Stimulated activated CD4-positive, alpha-beta T cell treated with anti-CD3 and anti-CD28 coated beads, TNF-alpha, amount 100 ng/mL, for 4 hours (primary cell): ENCODE measurements at regions not wholly inside any gene's neighbourhood (a gene's known extent, or its start where the extent isn't known, plus 50 kb on each side); places are given as distances from the start of the nearest gene placed in this dataset.

Experiments used
- DNase-seq, 3 experiments: peaks; one replicate each; pipeline ENCODE4 v3.0.0-alpha.2; 2020; ENCODE audit warnings: low read depth in 3 of 3

DNA sequence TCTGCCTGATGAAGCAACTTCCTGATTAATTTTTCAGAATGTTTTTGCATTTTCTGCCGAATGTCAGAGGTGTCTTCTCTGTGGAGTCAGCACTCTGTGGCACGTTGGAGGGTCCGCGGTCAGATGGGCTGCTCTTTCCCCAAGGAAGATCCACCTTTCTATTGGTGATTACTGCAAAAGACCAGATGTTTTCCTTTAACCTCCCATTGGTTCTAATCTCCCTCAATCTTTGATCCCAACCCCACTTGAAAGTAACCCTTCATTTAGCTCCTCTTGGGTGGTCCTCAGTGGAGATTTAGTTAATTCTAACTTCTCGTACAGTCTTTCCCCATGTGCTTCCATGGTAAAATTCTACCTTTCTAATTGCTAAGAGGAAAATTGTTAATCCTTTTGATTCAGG lies 397.7 kb upstream of the DDHD1 start:
- DNase-seq: no peak

DNA sequence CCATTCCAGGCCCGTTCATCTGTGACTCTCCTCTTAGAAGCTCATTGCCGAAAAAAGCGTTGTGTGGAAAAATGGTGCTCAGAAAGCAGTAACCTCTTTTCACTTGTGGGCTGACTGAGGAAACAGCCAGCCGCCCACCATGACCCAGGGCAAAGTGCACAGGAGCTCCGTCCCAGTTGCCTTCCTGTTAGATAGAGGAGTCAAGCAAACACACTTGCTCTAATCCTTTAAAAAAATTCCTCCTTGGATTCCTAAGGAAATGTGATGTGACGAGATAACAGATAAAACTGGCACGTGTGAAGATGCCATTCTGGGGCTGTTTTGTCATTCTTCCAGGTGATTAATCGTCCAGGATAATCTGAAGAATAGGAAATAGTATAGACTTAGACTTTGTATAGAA lies 396.8 kb upstream of the DDHD1 start:
- no peak for DNase-seq

DNA sequence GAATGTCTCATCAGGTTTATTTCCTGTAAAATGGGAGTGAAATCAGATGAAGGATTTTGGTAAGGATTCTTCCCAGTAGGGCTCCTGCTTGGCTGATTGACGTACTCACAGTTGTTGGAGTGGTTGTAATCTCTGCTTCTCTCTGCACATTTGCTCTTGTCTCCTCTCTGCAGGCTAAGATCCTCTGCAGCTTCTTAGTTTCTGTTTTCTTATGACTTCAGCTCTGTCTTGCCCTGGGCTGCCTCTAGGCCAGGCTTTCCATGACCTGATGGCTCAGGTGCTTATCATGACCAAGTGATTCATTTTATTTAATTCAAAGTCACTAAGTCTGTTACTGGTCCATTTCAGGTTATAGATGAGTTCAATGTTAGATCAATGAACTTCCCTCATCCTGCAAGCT lies 394.5 kb upstream of the DDHD1 start:
- DNase-seq: no peak

DNA sequence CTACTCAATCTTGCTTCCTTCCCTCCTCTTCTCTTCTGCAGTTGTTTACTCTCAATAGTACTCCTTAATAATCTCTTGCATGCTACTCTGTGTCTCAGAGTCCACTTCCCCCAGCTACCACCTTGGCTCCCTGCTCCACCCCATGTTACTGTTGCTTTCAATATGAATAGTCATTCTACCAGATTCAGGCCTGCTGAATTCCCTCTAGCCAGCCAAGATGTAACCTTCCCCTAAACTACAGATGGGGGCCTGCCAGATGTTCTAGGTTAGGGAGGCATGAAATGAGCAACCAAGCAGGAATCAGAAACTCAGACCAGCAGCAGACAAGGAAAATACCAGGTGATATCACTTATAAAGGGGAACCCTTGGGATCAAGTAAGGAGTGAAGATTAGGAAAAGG lies 392.1 kb upstream of the DDHD1 start:
- no peak for DNase-seq

DNA sequence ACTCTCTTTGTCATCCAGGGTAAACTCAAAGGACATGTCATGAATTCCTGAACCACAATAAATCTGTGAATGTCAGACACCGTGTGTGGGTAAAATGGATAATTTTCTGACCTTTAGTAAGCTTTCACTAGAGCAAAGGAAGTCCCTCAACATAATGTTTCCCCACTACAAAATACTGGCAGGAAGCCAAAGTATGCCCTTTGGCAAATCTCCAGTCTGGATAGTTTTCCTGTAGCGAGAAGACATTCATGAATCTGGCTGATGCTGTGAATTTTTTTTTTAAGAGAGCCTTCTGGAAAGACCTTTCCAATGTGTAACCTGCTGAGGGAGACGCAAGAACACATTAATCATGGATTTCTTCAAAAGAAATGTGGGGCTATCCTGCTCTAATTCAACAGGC lies 389.6 kb upstream of the DDHD1 start:
- DNase-seq: no peak

DNA sequence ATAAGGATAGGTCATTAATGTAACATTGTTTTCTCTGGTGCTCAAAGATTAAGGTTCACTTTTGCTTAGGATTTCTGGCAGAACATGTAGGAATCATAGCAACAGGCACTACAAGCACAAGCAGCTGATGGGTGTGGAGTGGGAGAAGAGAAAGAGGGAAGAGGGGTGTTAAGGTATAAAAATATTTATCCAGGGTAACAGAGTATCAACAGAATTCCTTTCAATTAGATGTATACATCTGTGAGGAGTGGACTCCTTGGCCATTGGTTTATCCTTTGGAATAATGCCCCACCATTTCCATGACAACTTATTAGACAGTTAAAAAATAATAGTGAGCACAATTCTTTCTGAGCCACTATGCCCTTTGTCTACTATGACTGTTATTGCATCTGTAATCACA lies 388.3 kb upstream of the DDHD1 start:
- DNase-seq: no peak

DNA sequence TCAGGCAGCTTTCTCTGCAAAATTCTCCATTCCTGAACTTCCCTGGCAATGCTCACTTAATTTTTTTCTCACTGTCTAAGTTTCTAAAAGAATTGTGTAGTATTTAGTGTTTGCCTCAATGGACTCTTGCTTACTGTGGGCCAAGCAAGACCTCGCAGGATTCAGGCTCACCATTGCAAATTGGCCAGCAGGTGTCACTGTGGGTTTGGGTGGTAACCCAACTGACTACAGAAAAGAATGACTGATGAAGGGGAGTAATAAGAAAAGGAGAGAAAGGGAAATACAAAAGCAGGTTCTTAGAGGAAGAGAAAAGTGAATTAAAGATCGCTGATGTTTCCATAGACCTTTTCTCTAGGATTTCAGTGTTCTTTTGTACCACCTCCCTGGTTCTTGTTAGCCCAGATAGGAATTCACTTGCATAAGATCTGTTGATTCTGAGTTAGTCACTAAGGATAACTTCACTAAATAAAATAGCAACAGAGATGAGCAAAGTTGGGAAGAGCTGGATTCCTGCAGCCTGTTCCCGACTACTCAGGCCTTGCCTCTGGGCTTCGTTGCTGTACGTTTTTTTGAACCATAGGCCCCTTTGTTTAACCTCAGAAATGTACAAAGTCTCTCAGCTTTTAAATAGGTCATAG lies 386.5 kb upstream of the DDHD1 start:
- no peak for DNase-seq

DNA sequence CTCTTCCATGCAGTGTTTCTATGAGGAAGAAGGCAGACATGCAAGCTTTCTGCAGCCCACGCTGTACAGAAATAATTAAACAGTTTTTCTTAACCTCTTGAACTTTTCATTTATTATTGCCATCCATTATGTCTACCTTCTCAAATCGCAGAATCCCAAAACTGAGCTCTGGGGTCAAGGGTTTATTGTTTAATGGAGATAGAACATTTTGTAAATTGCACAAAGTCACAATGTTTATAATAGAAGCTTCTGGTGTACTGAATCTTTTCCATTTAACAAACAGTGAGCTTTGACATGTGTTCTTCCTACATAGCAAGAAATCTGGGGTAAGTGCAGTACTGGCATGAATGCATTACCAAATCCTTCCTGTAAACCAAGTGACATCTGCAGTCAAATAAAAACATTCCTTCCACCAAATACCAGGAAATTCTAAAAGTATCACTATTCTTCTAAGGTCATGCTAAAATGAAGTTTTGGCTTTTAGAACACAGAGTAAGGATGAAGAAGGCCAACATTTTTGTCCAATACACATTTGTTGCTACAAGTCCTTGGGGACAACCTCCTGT lies 385.3 kb upstream of the DDHD1 start:
- DNase-seq: no peak

DNA sequence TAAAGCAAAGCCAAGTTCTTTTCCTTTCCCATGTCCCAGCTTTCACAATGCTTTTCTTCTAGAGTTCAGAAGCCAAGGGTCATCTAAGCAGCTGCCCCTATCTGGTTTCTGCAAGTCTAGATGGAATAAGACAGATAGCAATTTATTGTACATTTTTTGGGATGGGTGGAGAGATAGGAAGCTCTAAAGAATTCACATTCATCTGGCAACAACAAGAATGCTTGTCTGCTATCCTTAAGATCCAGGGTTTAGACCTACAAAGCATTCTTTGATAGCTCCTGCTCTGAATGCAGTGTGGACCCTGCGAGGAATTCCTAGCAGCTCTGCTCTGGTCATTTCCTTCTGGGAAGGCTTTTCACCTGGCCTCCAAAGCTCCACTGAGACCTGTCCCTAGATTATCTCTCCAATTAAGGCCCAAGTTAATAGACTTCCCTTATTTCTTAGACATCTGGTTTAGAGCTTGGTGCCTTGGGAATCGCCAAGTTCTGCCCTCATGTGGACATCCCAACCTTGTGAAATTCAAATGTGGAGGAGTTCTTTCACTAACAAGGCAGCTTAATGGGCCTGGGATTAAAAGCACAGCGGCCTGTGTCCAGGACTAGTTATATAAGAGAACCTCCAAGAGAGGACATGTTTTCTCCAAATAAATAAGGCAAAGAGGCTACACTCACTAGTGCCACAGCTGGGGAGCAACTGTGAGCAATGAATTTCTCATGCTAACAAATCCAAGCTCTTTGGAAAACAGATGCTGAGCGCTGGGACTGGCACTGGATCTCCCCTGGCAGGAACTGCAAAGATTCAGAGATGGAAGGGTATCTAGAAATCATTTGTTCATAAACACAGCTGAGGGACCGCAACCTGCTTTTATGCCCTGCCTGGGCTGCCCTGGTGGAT lies 384.5 kb upstream of the DDHD1 start:
- DNase-seq: no peak

DNA sequence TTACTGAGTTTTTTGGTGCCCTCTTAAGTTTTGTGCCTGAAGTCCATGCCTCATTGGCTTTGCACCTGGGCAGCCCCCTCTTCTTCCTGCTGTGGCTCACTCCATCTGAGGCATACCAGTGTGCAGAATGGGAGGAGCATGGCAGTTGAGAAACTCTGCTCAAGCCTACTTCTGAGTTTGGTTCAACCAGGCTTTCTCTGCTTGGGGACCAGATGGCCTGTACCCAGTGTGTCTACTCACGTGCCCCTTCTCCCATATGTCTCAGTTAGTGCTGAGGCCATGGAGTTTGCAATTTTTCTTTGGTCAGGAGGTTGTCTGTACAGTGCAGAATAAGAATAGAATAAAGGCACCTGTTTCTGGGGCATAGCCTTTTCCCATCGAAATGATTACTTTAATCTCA lies 383.3 kb upstream of the DDHD1 start:
- no peak for DNase-seq

DNA sequence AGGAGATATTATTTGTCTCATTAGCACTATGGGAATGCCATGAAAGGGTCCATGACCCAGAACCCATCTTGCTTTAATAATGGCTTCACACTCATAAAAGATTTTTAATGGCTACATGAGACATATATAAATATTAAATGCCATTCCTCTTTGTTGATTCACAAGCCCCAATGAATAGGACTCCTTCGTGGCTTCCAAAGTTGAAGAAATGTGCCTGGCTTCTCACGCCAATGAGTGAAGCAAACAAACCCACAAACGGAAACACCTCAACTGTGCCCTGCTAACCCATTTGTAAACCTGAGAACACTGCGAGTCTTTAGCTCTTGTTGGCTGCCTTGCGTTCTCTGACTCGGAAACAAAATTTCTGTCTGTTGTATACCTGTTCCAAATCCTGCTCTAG lies 381.7 kb upstream of the DDHD1 start:
- DNase-seq: no peak

DNA sequence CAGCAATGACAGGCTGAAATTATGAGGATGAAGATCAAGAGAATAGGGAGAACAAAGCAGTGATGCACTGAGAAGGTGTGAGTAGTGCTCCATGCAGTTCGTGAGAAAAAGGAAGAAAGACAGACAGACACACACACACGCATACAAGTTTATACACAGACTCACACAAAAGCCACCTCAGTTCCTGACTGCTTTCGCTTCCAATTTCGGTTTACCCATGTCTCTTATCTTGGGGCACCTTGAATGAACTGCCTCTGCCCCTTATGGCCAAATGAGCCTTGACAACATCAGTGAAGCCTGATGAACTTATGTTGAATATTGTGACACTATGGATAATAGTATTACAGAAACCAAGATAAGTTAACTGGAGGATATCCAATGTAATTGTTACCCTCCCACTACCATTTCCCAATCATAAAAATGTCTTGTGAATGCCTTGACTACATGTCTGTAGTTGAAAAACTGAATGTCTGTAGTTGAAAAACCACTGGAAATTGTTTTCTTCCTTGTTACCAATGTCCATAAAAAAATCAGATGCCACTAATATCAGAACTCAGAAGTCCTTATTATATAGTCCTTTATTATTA lies 380.4 kb upstream of the DDHD1 start:
- DNase-seq: no peak

DNA sequence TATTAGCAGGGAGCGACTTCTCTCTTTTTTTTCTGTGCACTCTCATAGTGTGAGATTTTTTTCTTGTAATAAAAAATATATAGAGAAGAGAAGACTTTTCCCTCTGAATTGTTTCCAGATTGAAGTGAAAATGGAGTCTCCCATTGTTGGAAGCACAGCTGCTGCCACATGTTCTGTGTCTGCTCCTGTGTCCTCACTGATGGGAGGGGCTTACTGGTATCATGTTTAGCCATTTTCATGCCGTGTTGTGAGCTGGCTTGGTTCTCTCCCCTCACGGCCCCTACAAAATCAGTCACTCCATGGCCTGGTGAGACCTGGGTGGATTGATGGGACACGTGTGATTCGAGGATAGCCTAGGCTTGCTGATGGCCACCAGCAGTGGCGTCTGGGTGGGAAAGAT lies 379.7 kb upstream of the DDHD1 start:
- no peak for DNase-seq

DNA sequence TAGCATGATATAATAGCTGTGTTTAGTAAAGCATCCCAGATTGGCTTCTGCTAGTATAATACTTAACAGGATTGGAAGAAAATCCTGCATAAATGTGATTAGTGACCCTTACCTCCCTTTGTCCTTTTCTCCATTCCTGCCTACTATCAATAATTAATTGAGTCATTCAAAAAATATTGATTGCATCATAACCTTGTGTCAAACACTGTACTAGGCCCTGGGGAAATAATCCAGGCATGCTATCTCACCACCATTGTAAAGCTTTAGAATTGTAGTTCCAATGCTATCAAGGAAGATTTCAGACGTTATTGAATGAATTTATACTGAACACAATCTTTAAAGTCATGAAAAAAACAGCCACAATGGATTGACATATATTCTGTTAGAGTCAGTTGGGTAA lies 378.6 kb upstream of the DDHD1 start:
- no peak for DNase-seq

DNA sequence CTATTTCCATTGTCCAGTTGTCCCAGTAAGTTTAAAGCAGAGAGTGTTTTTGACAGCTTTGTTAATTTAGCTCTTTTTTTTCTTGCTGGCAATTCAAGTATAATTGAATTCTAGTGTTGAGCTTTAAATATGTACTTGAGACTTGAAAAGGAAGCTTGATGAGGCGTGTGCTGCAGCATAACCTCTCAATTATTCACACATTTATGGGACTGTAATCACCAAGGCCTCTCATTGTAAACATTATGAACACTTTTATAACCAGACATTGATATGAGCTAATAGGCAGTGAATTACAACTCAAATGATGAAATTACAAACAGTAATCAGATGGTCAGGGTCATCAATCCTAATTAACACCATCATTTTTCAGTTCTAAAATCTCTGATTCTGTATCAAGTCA lies 378.0 kb upstream of the DDHD1 start:
- DNase-seq: no peak

DNA sequence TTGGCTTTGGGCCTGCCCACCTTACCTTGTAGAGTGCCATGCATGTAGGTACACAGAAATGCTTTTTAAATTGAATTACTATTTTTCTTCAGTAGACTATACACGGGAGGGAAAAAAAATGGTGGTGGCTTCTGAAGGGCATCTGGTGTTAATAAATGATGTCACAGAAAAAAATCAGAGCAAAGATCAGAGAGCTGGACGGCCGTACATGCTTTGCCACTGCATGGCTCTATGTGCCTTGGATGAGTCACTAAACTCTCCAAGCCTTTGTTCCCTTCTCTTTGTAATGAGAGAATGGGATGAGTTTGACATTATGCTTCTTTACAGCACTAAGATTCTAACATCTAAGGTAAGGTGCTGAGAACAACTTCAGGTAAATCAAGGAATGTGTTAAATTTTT lies 376.4 kb upstream of the DDHD1 start:
- DNase-seq: no peak

DNA sequence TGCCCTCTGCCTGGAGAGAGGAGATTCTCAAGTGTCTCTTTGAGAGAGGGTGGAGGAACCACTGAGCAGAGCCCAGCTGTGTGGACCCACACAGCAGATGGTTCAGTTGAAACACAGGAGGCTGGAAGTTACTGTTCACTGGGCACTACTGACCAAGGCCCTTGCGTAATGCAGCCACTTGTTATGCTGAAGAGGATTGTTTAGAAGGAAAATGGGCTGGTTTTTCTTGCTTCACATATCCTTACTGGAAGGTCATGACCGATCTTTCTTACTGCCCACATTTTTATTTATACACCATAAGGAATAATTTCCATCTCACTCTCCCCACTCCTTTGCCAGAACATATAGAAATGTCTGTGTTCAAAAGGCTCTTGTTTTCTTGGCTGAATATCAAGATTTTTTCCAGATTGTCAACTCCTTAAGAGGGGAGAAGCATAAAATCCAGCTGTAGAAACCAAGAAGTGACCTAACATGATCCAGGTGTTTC lies 375.1 kb upstream of the DDHD1 start:
- DNase-seq: no peak

DNA sequence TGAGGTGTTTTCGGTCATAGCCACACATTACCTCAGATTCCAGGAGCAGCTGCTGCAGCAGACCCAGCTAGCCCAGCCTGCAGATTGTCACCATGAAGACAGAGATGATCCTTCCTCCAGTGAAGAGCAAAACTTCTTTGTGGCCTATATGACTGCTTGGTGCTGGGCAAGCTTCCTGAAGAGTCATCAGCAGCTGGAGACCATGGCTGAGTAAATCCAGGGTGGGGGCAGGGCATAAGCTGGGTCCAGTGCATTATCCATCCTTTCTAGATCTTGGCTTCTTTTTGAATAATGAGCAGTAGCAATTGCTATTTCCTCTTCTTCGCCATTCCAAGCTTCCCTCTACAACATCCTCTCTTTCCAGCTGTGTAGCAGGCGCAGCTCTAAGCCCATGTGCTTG lies 373.1 kb upstream of the DDHD1 start:
- DNase-seq: no peak

DNA sequence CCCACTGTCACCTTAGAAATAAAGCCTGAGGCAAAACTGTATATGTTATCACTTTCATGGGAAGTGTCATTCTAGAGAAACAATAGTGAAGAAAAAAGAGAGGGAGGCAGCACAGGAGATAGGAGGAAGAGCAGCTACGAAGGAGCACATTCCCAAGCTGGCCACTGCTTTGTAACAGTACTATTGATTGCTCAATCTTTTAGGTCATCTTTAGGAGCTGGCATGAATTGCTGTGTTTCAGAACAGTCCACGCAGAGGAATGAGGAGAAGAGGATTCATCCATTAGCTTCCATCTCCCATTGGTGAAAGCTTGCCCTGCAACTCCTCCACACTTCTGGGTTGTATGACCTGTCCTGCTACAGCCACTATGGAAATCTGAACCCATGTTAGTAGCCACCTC lies 372.5 kb upstream of the DDHD1 start:
- no peak for DNase-seq

DNA sequence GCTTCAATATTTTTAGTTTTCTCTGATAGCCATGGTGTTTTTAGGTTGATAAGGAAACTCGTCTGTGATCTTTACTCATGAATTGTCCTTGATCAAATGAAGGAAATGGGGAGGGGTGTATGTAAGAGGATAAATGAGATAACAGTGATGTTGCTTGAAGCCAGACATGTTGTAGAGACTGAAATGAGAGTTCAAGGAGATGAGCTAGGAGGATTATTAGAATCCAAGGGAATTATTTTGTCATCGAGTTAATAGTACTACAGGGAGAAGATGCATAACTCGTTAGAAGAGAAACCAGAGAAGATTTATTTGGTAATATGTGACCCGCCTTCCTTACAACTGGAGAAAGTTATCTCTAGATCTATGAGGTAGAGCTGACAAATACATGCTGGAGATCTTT lies 371.3 kb upstream of the DDHD1 start:
- DNase-seq: no peak

DNA sequence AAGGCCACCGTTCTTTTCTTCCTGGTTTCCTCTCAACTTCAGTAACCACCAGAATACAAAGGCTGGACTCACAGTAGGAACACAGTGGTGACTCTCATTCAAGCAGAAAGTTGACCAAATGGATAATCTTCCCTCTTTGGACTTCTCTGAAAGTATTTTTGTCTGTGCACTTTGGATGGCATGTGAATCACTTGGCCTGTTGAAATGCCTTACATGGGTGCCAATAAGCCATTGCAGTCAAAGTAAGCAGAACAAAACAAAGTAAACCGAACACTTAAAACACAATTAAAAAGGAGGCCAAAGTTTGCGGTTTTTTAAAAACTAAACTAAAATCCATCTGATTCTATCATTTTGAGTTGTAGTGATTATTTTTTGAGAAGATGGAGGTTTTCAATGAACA lies 370.1 kb upstream of the DDHD1 start:
- DNase-seq: no peak

DNA sequence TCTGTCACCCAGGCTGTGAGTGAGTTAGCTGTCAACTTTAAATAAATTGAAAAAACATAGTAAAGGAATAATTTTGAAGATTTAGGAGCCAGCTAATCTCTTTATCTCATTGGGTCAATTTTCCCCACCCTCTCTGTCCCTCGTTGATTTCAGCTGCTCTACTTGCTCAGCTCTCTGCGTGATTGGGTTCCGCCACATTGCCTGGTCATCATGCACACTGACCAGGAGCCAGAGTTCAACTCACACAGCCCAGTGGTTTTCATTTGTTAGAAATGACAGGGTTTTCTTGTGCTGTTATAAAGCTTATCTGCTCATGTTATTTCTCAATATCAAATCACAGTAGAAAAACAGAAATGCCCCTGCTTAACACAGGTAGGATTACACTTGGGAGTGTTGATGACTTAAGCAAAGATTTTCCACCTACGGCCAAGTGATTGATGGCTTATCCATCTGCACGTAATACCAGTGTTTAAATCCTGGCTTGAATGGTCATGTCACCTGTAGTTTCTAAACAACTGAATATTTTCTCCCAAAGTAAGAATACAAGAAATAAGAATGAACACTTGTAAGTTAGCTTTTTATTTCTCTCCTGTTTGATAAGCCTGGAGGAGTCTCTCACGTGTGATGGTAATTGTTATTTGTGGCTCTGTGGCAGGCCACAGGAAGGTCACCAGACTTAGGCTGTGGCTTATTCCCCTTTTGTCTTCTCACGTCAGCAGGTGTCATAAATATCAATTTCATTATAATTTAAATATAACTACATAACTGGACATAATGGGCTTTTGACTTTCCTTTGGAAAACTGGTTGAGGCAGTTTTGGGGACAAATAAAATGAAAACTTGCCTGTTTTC lies 367.2 kb upstream of the DDHD1 start:
- no peak for DNase-seq
